ENCODE measurements at regions not wholly inside any gene's neighbourhood (a gene's known extent, or its start where the extent isn't known, plus 50 kb on each side); places are given as distances from the start of the nearest gene placed in this dataset.

- TF ChIP-seq CTCF (IDR thresholded peaks at IDR 0.05) (peak; percentile 46 to 76 (median 61)), POLR2A (IDR thresholded peaks at IDR 0.05) (no peak)
Measured at GRCh38 chr5:44536650-44537260, 147.5 kb upstream of the FGF10 start.
